ENCODE measurements at regions not wholly inside any gene's neighbourhood (a gene's known extent, or its start where the extent isn't known, plus 50 kb on each side); places are given as distances from the start of the nearest gene placed in this dataset.

DNA sequence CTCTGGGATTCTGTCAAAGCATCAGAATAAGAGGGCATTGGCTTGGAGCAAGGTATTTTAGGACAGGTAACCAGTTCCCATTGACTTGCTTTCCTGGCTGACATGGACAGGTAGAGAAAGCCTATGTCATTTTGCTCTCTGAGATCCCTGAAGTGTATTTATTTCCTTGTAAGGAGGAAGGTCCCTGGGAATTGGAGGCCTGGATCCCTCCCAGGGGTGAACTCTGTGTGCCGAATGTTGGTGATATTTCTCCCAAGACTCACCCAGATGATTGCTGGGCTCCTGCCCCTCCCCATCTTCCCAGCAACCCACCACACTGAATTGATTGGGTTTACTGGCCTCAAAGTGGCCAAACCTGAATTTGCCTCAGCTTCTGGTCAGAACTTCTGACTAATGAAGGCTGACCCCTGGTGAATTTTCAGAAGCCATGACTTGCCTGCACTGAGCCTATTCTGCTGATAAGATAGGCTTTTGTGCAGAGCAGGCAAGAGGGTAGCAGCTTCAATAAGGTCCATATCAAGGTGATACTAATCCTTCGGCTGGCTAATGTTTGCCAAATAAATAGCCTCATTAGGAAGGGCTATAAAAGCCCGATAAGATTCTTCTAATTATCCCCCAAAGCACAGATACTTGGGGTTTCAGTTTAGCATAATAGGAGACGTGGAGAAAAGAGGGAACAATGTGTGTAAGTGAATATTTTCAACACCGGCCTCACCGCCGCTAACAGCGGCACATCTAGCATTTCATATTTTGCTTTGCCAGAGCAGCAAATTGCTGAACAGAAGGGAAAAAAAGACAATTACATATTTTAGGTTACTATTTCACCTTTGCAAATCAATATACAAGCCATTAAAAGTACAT, 152.9 kb upstream of the PITX1 start:
- DNase-seq (ENCODE audit: extremely low spot score, unreplicated experiment): peak; percentile 36
- H3K4me3 Mint-ChIP-seq (ENCODE audit: unreplicated experiment): no peak overlapping the region
- peaks cover 6% of the 10 kb centered on the region for H3K4me1 Mint-ChIP-seq (ENCODE audit: unreplicated experiment)
- H3K9me3 Mint-ChIP-seq (ENCODE audit: unreplicated experiment): no peaks in the 10 kb centered on the region
- H3K27me3 Mint-ChIP-seq (ENCODE audit: unreplicated experiment): peaks cover 46% of the 10 kb centered on the region
- H3K36me3 Mint-ChIP-seq (ENCODE audit: unreplicated experiment): no peaks in the 10 kb centered on the region
- H3K27ac Mint-ChIP-seq (ENCODE audit: unreplicated experiment): no peak overlapping the region
- TF ChIP-seq, protein P1, sequence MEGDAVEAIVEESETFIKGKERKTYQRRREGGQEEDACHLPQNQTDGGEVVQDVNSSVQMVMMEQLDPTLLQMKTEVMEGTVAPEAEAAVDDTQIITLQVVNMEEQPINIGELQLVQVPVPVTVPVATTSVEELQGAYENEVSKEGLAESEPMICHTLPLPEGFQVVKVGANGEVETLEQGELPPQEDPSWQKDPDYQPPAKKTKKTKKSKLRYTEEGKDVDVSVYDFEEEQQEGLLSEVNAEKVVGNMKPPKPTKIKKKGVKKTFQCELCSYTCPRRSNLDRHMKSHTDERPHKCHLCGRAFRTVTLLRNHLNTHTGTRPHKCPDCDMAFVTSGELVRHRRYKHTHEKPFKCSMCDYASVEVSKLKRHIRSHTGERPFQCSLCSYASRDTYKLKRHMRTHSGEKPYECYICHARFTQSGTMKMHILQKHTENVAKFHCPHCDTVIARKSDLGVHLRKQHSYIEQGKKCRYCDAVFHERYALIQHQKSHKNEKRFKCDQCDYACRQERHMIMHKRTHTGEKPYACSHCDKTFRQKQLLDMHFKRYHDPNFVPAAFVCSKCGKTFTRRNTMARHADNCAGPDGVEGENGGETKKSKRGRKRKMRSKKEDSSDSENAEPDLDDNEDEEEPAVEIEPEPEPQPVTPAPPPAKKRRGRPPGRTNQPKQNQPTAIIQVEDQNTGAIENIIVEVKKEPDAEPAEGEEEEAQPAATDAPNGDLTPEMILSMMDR (IDR thresholded peaks at IDR 0.05): no peak

DNA sequence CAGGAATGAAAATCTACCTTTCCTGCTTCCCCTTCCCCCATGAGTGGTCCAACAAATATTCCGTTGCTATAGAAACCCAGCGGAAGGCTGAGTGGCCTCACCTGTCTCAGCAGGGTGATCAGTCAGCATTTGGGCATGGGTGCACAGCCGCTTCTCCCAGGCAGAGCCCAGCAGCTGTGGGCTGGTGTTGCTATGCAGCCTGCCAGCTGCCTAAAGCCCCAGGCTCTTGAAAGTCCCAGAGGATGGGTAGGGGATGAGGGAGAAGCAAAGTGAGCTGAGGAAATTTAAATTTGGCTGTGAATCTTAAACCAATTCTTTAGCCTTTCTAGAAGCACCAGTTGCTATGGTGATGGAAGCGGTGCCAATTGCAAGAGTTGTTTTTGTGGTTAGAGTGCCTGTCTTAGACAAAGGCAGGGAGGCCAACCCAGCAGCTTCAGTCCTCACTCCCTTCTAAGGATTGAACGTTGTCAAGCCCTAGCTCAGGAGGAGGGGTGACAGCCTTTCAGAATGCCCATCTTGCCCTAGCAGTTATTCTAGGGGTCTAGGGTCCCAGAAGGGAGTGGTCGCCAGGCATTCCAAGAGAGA, 151.5 kb upstream of the PITX1 start:
- peaks cover 38% of the 10 kb centered on the region for H3K27me3 Mint-ChIP-seq (ENCODE audit: unreplicated experiment)
- TF ChIP-seq, protein P1 (IDR thresholded peaks at IDR 0.05): no peak
- no peaks in the 10 kb centered on the region for H3K36me3 Mint-ChIP-seq (ENCODE audit: unreplicated experiment)
- H3K4me3 Mint-ChIP-seq (ENCODE audit: unreplicated experiment): no peak overlapping the region
- no peak for DNase-seq (ENCODE audit: extremely low spot score, unreplicated experiment)
- no peaks in the 10 kb centered on the region for H3K9me3 Mint-ChIP-seq (ENCODE audit: unreplicated experiment)
- H3K27ac Mint-ChIP-seq (ENCODE audit: unreplicated experiment): no peak overlapping the region
- peaks cover under 1% of the 10 kb centered on the region for H3K4me1 Mint-ChIP-seq (ENCODE audit: unreplicated experiment)

DNA sequence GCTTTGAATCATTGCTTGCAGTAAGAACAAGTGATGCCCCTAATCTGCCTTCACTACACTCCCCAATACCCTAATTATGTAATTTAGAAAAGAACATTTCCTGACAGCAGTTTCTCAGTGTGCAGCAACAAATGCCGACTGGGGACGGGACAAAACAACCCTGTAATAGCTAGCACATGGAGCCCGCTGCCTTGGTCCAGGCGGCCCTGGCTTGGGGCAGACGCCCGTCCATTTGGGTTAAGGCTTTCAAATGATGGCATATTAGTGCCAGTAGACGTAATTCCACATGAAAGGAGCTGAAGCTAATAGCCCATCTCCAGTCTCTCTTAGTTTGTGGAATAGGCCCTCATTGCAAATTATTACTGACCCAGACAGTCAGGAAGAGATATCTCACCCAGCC, 150.6 kb upstream of the PITX1 start:
- H3K36me3 Mint-ChIP-seq (ENCODE audit: unreplicated experiment): no peaks in the 10 kb centered on the region
- no peak overlapping the region for H3K27ac Mint-ChIP-seq (ENCODE audit: unreplicated experiment)
- H3K4me3 Mint-ChIP-seq (ENCODE audit: unreplicated experiment): no peak overlapping the region
- no peaks in the 10 kb centered on the region for H3K9me3 Mint-ChIP-seq (ENCODE audit: unreplicated experiment)
- H3K4me1 Mint-ChIP-seq (ENCODE audit: unreplicated experiment): no peaks in the 10 kb centered on the region
- DNase-seq (ENCODE audit: extremely low spot score, unreplicated experiment): no peak
- TF ChIP-seq, protein P1 (IDR thresholded peaks at IDR 0.05): no peak
- peaks cover 30% of the 10 kb centered on the region for H3K27me3 Mint-ChIP-seq (ENCODE audit: unreplicated experiment)

DNA sequence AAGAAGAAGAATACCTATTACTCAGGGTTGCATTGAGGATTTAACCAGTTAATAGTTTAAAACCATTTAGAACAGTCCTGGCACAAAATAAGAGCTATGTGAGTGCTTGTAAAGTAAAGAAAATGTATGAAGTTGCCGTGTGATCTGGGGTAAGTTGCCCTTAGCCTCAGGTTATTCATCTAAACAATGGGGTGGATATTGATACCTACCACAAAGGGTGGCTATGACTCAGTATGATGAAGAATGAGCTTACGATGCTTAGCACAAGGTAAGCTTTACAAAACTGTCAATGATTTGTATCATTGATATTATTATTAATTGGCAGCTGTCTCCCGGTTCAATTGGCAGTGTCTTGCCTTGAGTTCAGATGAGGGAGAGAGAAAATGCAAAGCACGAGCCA, 149.4 kb upstream of the PITX1 start:
- Mint-ChIP-seq H3K4me3 (ENCODE audit: unreplicated experiment) (no peak overlapping the region), H3K4me1 (ENCODE audit: unreplicated experiment) (no peaks in the 10 kb centered on the region), H3K36me3 (ENCODE audit: unreplicated experiment) (no peaks in the 10 kb centered on the region), H3K27ac (ENCODE audit: unreplicated experiment) (no peak overlapping the region), H3K27me3 (ENCODE audit: unreplicated experiment) (peaks cover 26% of the 10 kb centered on the region), H3K9me3 (ENCODE audit: unreplicated experiment) (no peaks in the 10 kb centered on the region)
- DNase-seq (ENCODE audit: extremely low spot score, unreplicated experiment): no peak
- TF ChIP-seq, protein P1 (IDR thresholded peaks at IDR 0.05): no peak

DNA sequence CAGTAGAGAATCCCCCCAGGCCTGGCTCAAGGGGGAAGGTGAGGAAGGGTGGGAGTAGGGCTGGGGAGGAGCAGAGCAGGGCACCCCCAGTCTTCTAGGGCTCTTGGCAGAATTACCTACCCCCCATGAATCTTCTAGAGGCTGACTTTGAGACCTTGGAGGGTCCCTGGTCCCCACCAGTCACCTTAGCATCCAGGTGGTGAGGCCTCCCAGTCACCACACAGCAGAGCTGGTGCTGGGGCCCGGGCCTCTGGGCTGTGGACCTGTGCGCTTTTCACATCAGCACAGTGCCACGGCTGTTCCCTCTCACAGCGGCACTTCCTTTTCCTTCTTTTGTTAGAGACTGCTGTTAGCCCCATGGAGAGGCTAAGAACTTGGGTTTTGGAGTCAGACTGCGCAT, 148.6 kb upstream of the PITX1 start:
- Mint-ChIP-seq H3K27me3 (ENCODE audit: unreplicated experiment) (peaks cover 23% of the 10 kb centered on the region), H3K9me3 (ENCODE audit: unreplicated experiment) (no peaks in the 10 kb centered on the region), H3K4me1 (ENCODE audit: unreplicated experiment) (no peaks in the 10 kb centered on the region), H3K36me3 (ENCODE audit: unreplicated experiment) (no peaks in the 10 kb centered on the region), H3K4me3 (ENCODE audit: unreplicated experiment) (no peak overlapping the region), H3K27ac (ENCODE audit: unreplicated experiment) (no peak overlapping the region)
- TF ChIP-seq, protein P1 (IDR thresholded peaks at IDR 0.05): no peak
- DNase-seq (ENCODE audit: extremely low spot score, unreplicated experiment): no peak

All from osteocyte (in vitro differentiated cells).